ENCODE measurements at regions not wholly inside any gene's neighbourhood (a gene's known extent, or its start where the extent isn't known, plus 50 kb on each side); places are given as distances from the start of the nearest gene placed in this dataset.
A peak's percentile ranks its signal among the peaks of the same experiment; 100 is the strongest.

DNA sequence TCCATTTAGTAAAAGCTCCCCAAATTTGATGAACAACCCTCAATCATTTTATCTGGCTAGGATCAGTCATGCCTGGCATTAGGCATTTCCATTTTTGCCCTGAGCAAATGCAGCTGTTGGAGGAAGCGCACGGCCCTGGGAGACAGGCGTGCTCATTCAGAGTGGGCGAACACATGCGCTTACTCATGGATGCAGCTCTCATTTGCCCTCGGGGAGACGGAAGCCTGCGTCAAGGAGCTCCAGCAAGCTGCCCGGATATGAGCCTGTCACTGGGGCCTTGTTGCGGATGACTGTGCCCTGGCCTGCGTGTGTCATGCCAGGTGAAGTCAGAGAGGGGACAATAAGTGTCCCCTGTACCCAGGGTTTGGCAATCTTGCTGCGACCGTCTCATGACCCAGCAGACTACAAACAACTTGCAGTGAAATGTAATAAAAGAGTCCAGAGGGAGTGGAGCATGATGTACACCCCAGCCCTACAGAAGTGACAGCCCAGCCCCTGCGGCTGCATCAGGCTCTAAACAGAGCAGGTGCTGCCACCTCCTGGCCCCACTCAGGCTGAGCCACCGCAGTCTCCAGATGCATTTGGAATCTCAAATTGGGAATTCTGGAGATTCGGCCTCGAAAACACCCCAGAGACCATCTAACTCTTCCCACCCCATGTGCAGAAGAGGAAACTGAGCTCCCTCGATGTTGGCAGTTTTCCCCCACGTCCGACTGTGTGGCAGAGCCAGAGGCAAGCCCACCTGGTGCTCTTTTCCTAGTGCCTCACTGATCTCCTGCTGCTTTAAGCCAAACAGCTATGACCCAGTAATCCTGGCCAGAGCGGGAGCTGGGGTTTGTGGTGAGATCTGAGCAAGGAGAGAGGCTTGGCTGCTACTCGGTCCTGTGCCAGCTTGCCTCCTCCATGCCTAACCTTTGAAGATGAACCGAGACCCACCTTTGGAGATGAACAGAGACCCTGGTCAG, 105.0 kb upstream of the ALK start:
- no peak overlapping the region for H3K4me3 ChIP-seq
- H3K4me1 ChIP-seq (ENCODE audit: low read depth): no peaks in the 10 kb centered on the region
- peaks cover 9% of the 10 kb centered on the region for H3K27me3 ChIP-seq
- DNase-seq (ENCODE audit: low read depth in 1 of 2, low spot score in 1 of 2): peak; percentile 40 to 74
- no peaks in the 10 kb centered on the region for H3K36me3 ChIP-seq
- TF ChIP-seq, protein P1, sequence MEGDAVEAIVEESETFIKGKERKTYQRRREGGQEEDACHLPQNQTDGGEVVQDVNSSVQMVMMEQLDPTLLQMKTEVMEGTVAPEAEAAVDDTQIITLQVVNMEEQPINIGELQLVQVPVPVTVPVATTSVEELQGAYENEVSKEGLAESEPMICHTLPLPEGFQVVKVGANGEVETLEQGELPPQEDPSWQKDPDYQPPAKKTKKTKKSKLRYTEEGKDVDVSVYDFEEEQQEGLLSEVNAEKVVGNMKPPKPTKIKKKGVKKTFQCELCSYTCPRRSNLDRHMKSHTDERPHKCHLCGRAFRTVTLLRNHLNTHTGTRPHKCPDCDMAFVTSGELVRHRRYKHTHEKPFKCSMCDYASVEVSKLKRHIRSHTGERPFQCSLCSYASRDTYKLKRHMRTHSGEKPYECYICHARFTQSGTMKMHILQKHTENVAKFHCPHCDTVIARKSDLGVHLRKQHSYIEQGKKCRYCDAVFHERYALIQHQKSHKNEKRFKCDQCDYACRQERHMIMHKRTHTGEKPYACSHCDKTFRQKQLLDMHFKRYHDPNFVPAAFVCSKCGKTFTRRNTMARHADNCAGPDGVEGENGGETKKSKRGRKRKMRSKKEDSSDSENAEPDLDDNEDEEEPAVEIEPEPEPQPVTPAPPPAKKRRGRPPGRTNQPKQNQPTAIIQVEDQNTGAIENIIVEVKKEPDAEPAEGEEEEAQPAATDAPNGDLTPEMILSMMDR (IDR thresholded peaks at IDR 0.05; ENCODE audit: low read depth, low read length): peak; percentile 65
- H3K9me3 ChIP-seq (ENCODE audit: low read depth): no peaks in the 10 kb centered on the region
- H3K27ac ChIP-seq: no peak overlapping the region

DNA sequence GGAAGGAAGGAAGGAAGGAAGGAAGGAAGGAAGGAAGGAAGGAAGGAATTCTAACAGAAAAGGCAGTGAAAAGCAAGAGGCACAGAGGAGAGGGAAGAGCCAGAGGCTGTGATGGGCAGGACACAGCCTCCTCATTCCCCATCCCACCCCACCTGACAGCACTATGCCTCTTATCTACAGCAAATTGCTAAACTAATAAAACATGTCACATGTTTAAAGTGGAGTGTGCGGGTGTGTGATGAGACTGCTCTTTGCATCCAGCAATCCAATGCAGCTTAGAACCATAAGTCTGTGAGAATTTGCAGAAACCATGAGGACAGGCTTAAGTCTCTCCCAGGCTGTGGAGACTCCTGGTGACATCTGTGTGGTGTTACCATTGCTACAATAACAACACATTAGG, 108.4 kb upstream of the ALK start:
- H3K27ac ChIP-seq: no peak overlapping the region
- no peak for DNase-seq (ENCODE audit: low read depth in 1 of 2, low spot score in 1 of 2)
- TF ChIP-seq, protein P1 (IDR thresholded peaks at IDR 0.05; ENCODE audit: low read depth, low read length): no peak
- H3K4me3 ChIP-seq: no peak overlapping the region
- H3K36me3 ChIP-seq: no peaks in the 10 kb centered on the region
- no peaks in the 10 kb centered on the region for H3K4me1 ChIP-seq (ENCODE audit: low read depth)
- peaks cover 9% of the 10 kb centered on the region for H3K27me3 ChIP-seq
- no peaks in the 10 kb centered on the region for H3K9me3 ChIP-seq (ENCODE audit: low read depth)

DNA sequence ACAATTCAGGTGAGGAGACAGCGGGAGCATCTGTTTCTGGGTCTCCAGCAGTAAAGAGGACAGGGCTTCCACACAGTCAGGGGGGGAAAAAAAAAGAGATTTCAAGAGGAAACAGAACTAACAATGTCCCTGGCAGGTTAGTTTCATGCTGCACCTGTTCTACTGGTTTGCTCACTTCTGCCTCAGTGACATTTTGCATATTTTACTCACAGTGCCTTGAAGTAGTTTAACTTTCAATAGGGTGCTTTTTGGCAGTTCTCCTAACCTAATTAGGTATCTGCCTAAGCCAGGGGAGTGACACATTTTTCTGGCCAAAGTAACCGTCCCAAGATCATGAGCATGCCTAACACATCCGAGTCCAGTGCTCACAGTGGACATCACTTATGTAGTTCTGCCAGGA, 109.0 kb upstream of the ALK start:
- Histone ChIP-seq H3K9me3 (ENCODE audit: low read depth) (no peaks in the 10 kb centered on the region), H3K36me3 (no peaks in the 10 kb centered on the region), H3K27me3 (peaks cover 9% of the 10 kb centered on the region), H3K4me3 (no peak overlapping the region), H3K4me1 (ENCODE audit: low read depth) (no peaks in the 10 kb centered on the region), H3K27ac (no peak overlapping the region)
- TF ChIP-seq, protein P1 (IDR thresholded peaks at IDR 0.05; ENCODE audit: low read depth, low read length): no peak
- DNase-seq (ENCODE audit: low read depth in 1 of 2, low spot score in 1 of 2): no peak

DNA sequence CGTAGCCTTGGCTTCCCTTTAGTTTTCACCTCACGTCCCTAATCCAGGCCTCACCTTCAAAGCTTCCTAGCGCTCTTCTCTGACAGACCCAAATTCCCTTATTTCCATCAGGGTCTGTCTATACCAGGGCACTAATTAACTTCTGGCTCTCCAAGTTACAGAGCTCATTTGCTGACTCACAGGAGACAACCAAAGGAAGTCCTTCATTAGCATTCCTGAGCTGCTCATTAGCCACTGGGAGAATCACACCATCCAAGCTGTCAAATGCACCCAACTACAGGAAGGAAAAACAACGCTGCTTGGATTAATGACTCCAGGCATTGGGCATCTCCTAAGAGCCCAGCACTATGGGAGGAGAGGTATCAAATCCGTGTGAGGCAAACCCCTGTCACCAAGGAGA, 109.8 kb upstream of the ALK start:
- TF ChIP-seq, protein P1 (IDR thresholded peaks at IDR 0.05; ENCODE audit: low read depth, low read length): no peak
- Histone ChIP-seq H3K27me3 (peaks cover 9% of the 10 kb centered on the region), H3K27ac (no peak overlapping the region), H3K36me3 (no peaks in the 10 kb centered on the region), H3K4me1 (ENCODE audit: low read depth) (no peaks in the 10 kb centered on the region), H3K4me3 (no peak overlapping the region), H3K9me3 (ENCODE audit: low read depth) (no peaks in the 10 kb centered on the region)
- DNase-seq (ENCODE audit: low read depth in 1 of 2, low spot score in 1 of 2): no peak

DNA sequence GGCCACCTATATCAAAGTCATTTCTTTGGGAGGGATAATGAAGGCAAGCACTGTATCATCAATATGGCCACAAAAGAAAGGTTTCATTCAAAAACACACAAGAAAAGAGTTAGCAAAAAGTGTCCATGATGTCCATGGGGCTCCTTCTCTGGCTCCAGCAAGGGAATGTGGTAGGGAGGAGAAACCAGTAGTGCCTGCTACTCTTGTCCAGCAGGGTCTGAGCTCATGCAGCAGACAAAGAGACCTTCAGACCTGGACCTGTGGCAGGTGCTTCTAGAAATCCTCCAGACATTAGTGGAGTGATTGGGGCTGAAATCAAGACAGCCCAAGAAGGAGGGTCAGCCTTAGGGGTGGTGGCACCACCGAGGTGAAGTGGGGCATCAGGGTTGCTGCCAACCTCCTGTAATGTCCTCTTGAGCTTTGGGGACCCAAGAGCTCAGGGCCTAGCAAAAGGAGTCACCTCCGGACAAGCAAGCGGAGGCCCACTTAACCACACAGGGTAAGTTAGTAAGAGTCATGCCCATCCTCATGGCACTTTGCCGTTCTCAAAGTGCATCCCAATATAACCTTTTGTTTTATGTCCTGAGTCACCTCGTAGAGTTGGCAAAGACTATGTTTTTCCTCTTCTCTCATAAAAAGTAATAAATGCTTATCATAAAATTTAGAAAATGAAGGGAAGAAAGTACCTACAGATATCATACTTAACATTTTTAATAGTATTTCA, 112.6 kb upstream of the YPEL5 start:
- Histone ChIP-seq H3K27ac (no peak overlapping the region), H3K4me3 (no peak overlapping the region)

More for the DNA sequence above, 112.6 kb upstream of the YPEL5 start:
- TF ChIP-seq, protein P1 (IDR thresholded peaks at IDR 0.05; ENCODE audit: low read depth, low read length): no peak
- no peaks in the 10 kb centered on the region for H3K27me3 ChIP-seq
- H3K9me3 ChIP-seq (ENCODE audit: low read depth): no peaks in the 10 kb centered on the region
- H3K4me1 ChIP-seq (ENCODE audit: low read depth): no peaks in the 10 kb centered on the region
- H3K36me3 ChIP-seq: no peaks in the 10 kb centered on the region
- DNase-seq (ENCODE audit: low read depth in 1 of 2, low spot score in 1 of 2): no peak

All from cardiac muscle cell (in vitro differentiated cells and primary cell).